WTC11 (cell line): ENCODE measurements at regions not wholly inside any gene's neighbourhood (a gene's known extent, or its start where the extent isn't known, plus 50 kb on each side); places are given as distances from the start of the nearest gene placed in this dataset.

Experiments
- CBFB ChIP-seq: sonication (generic); formaldehyde crosslinking; IDR thresholded peaks from 2 replicates; pipeline ENCODE4 v1.8.1; 2022; ENCODE audit warnings: mild to moderate bottlenecking, low read depth, missing genetic modification reagents
- ZNF138 ChIP-seq: sonication (generic); formaldehyde crosslinking; conservative IDR thresholded peaks from 2 replicates; pipeline ENCODE4 v1.8.1; 2022; ENCODE audit warnings: mild to moderate bottlenecking, moderate library complexity, missing genetic modification reagents
- TF ChIP-seq, protein P1 (sequence below): sonication (generic); formaldehyde crosslinking; IDR thresholded peaks from 2 replicates; pipeline ENCODE4 v1.8.0; 2022; ENCODE audit warnings: mild to moderate bottlenecking, missing genetic modification reagents
- TF ChIP-seq, protein P2 (sequence below): fragments of 200-600 bp; IDR thresholded peaks from 2 replicates; pipeline ENCODE4 v1.8.0; 2022; ENCODE audit warnings: antibody characterized with exemption

DNA sequence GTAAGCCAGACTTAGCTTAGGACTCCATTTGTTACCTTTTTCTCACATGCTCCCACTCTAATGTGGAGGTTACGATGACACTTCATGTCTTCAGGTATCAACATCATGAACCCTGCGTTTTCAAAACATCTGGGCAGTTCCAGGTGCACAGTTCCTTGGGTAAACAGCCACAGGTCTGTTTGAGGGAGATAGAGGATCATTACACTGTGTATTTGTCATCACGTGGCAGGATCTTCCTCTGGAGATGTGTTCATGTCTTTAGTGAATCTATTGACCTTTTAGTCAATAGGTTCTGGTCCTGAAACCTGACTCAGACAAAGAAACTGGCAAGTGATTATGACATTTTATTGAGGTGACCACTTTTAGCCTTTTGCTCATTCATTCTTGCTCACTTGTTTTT lies 145.5 kb downstream of the ANKRD7 start:
- TF ChIP-seq ZNF138 (CRISPR knock-in tag) (no peak), CBFB (no peak)
- TF ChIP-seq, protein P1, sequence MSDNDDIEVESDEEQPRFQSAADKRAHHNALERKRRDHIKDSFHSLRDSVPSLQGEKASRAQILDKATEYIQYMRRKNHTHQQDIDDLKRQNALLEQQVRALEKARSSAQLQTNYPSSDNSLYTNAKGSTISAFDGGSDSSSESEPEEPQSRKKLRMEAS (CRISPR knock-in tag): no peak
- TF ChIP-seq, protein P2, sequence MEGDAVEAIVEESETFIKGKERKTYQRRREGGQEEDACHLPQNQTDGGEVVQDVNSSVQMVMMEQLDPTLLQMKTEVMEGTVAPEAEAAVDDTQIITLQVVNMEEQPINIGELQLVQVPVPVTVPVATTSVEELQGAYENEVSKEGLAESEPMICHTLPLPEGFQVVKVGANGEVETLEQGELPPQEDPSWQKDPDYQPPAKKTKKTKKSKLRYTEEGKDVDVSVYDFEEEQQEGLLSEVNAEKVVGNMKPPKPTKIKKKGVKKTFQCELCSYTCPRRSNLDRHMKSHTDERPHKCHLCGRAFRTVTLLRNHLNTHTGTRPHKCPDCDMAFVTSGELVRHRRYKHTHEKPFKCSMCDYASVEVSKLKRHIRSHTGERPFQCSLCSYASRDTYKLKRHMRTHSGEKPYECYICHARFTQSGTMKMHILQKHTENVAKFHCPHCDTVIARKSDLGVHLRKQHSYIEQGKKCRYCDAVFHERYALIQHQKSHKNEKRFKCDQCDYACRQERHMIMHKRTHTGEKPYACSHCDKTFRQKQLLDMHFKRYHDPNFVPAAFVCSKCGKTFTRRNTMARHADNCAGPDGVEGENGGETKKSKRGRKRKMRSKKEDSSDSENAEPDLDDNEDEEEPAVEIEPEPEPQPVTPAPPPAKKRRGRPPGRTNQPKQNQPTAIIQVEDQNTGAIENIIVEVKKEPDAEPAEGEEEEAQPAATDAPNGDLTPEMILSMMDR: no peak
